OCI-LY3 (cell line): ENCODE measurements at regions not wholly inside any gene's neighbourhood (a gene's known extent, or its start where the extent isn't known, plus 50 kb on each side); places are given as distances from the start of the nearest gene placed in this dataset.

Source experiments
- CTCF ChIP-seq: fragments of 200-600, 300-600 bp; sonication (generic); IDR thresholded peaks from 2 replicates; pipeline ENCODE4 v1.5.1; 2014; ENCODE audit warnings: antibody characterized with exemption, low read length, low read depth
- EZH2phosphoT487 ChIP-seq: fragments of 200-600 bp; shearing (Covaris generic); IDR thresholded peaks from 2 replicates; pipeline ENCODE4 v1.6.1; 2018; ENCODE audit warnings: antibody characterized with exemption, mixed run types, low read depth

- no peak for TF ChIP-seq CTCF
- no peak for TF ChIP-seq EZH2phosphoT487
Observed at GRCh38 chr21:35136586-35137219, 87.6 kb upstream of the RUNX1 start.
